ENCODE measurements at regions not wholly inside any gene's neighbourhood (a gene's known extent, or its start where the extent isn't known, plus 50 kb on each side); places are given as distances from the start of the nearest gene placed in this dataset.

DNA sequence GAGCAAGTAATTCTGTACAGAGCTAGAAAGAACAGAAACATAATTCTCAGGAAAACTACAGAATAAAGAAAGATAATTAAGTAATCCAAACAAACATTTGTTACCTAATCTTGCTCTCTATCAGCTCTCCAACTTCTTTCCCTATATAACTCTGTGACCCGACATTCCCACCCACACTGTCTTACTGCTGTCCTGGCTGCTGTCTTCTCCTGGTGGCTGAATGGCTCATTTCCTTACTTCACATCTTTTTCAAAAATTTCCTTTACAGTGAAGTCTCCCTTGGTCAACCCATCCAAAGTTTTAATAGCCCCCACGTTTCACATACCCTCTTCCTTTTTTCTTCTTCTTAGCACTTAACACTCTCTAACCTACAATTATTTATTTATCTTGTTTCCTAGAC lies 64.0 kb downstream of the HYCC1 start:
- Histone ChIP-seq H3K27ac (ENCODE audit: low read length) (no peak overlapping the region), H3K4me2 (ENCODE audit: low read length) (no peak overlapping the region), H4K20me1 (ENCODE audit: insufficient read depth) (no peaks in the 10 kb centered on the region), H2AFZ (ENCODE audit: low read depth, low read length) (no peak overlapping the region), H3K4me3 (ENCODE audit: low read length) (no peak overlapping the region), H3K9me3 (ENCODE audit: low read length) (no peaks in the 10 kb centered on the region), H3K9me2 (ENCODE audit: insufficient read depth, low read length) (no peaks in the 10 kb centered on the region), H3K27me3 (ENCODE audit: insufficient read depth, low read depth, low read length) (no peaks in the 10 kb centered on the region), H3F3A (ENCODE audit: insufficient read depth, low read length, poor library complexity, severe bottlenecking) (no peaks in the 10 kb centered on the region), H3K79me2 (replicated peaks; ENCODE audit: insufficient read depth, low read length) (no peaks in the 10 kb centered on the region), H3K36me3 (ENCODE audit: insufficient read depth, low read length) (no peaks in the 10 kb centered on the region), H3K9ac (ENCODE audit: low read length) (no peak overlapping the region)
- TF ChIP-seq POLR2AphosphoS5 (IDR thresholded peaks at IDR 0.05) (no peak), MXI1 (conservative IDR thresholded peaks at IDR 0.05; ENCODE audit: poor library complexity, severe bottlenecking) (no peak), EP300 (conservative IDR thresholded peaks at IDR 0.05; ENCODE audit: poor library complexity, severe bottlenecking) (no peak), SMC3 (conservative IDR thresholded peaks at IDR 0.05; ENCODE audit: poor library complexity) (no peak), TAF1 (IDR thresholded peaks at IDR 0.05; ENCODE audit: low read depth) (no peak), CTCF (IDR thresholded peaks at IDR 0.05; ENCODE audit: poor library complexity, severe bottlenecking) (no peak), EZH2 (IDR thresholded peaks at IDR 0.05; ENCODE audit: borderline replicate concordance, insufficient read depth, low read length, poor library complexity, severe bottlenecking) (no peak), RAD21 (conservative IDR thresholded peaks at IDR 0.05) (no peak)
- TF ChIP-seq, protein P1, sequence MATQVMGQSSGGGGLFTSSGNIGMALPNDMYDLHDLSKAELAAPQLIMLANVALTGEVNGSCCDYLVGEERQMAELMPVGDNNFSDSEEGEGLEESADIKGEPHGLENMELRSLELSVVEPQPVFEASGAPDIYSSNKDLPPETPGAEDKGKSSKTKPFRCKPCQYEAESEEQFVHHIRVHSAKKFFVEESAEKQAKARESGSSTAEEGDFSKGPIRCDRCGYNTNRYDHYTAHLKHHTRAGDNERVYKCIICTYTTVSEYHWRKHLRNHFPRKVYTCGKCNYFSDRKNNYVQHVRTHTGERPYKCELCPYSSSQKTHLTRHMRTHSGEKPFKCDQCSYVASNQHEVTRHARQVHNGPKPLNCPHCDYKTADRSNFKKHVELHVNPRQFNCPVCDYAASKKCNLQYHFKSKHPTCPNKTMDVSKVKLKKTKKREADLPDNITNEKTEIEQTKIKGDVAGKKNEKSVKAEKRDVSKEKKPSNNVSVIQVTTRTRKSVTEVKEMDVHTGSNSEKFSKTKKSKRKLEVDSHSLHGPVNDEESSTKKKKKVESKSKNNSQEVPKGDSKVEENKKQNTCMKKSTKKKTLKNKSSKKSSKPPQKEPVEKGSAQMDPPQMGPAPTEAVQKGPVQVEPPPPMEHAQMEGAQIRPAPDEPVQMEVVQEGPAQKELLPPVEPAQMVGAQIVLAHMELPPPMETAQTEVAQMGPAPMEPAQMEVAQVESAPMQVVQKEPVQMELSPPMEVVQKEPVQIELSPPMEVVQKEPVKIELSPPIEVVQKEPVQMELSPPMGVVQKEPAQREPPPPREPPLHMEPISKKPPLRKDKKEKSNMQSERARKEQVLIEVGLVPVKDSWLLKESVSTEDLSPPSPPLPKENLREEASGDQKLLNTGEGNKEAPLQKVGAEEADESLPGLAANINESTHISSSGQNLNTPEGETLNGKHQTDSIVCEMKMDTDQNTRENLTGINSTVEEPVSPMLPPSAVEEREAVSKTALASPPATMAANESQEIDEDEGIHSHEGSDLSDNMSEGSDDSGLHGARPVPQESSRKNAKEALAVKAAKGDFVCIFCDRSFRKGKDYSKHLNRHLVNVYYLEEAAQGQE (IDR thresholded peaks at IDR 0.05; ENCODE audit: borderline replicate concordance) = no peak

- no peak overlapping the region for H3K4me3 ChIP-seq (ENCODE audit: low read length)
These were observed 64.7 kb downstream of the HYCC1 start for GRCh38 chr7:22949221-22949620.

DNA sequence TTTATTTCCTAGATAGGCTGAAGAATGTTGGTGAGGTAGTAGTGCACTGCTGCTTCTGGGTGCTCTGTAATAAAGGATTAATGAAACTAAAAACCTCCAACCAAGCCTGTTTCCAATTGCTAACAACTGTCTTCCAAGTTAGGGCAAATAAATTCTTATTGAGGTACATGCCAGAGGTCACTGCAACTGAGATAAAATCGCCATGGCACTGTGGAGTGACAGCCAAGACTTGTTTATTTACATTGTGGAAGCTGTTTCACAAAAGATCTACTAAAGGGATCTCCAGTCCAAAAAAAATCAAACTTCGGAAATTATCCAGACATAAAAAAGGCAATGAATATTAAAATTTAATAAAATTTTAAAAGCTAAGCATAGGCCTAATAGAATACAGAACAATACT lies 65.2 kb downstream of the HYCC1 start:
- H3F3A ChIP-seq (ENCODE audit: insufficient read depth, low read length, poor library complexity, severe bottlenecking) = no peaks in the 10 kb centered on the region
- H3K9me2 ChIP-seq (ENCODE audit: insufficient read depth, low read length) = no peaks in the 10 kb centered on the region
- no peaks in the 10 kb centered on the region for H4K20me1 ChIP-seq (ENCODE audit: insufficient read depth)
- no peaks in the 10 kb centered on the region for H3K9me3 ChIP-seq (ENCODE audit: low read length)
- H3K4me2 ChIP-seq (ENCODE audit: low read length) = no peak overlapping the region
- H3K36me3 ChIP-seq (ENCODE audit: insufficient read depth, low read length) = no peaks in the 10 kb centered on the region
- TF ChIP-seq EZH2 (IDR thresholded peaks at IDR 0.05; ENCODE audit: borderline replicate concordance, insufficient read depth, low read length, poor library complexity, severe bottlenecking) (no peak), EP300 (conservative IDR thresholded peaks at IDR 0.05; ENCODE audit: poor library complexity, severe bottlenecking) (no peak), SMC3 (conservative IDR thresholded peaks at IDR 0.05; ENCODE audit: poor library complexity) (no peak)
- H2AFZ ChIP-seq (ENCODE audit: low read depth, low read length) = no peak overlapping the region
- no peaks in the 10 kb centered on the region for H3K79me2 ChIP-seq (replicated peaks; ENCODE audit: insufficient read depth, low read length)
- H3K27me3 ChIP-seq (ENCODE audit: insufficient read depth, low read depth, low read length) = no peaks in the 10 kb centered on the region
- no peak overlapping the region for H3K9ac ChIP-seq (ENCODE audit: low read length)
- H3K4me3 ChIP-seq (ENCODE audit: low read length) = no peak overlapping the region
- no peak overlapping the region for H3K27ac ChIP-seq (ENCODE audit: low read length)

More at GRCh38 chr7:22949221-22949620, 64.7 kb downstream of the HYCC1 start:
- H2AFZ ChIP-seq (ENCODE audit: low read depth, low read length) = no peak overlapping the region
- no peaks in the 10 kb centered on the region for H3K36me3 ChIP-seq (ENCODE audit: insufficient read depth, low read length)
- no peaks in the 10 kb centered on the region for H3F3A ChIP-seq (ENCODE audit: insufficient read depth, low read length, poor library complexity, severe bottlenecking)
- no peak overlapping the region for H3K9ac ChIP-seq (ENCODE audit: low read length)
- no peak overlapping the region for H3K27ac ChIP-seq (ENCODE audit: low read length)
- no peaks in the 10 kb centered on the region for H3K9me2 ChIP-seq (ENCODE audit: insufficient read depth, low read length)
- no peaks in the 10 kb centered on the region for H3K79me2 ChIP-seq (replicated peaks; ENCODE audit: insufficient read depth, low read length)
- H3K4me2 ChIP-seq (ENCODE audit: low read length) = no peak overlapping the region
- TF ChIP-seq MXI1 (conservative IDR thresholded peaks at IDR 0.05; ENCODE audit: poor library complexity, severe bottlenecking) = no peak
- H3K9me3 ChIP-seq (ENCODE audit: low read length) = no peaks in the 10 kb centered on the region
- no peaks in the 10 kb centered on the region for H3K27me3 ChIP-seq (ENCODE audit: insufficient read depth, low read depth, low read length)
- H4K20me1 ChIP-seq (ENCODE audit: insufficient read depth) = no peaks in the 10 kb centered on the region

All from neural cell (in vitro differentiated cells).